OCI-LY7 (cell line): ENCODE measurements at regions not wholly inside any gene's neighbourhood (a gene's known extent, or its start where the extent isn't known, plus 50 kb on each side); places are given as distances from the start of the nearest gene placed in this dataset.

Experiments
- BruUV-seq: library from RNA; stranded (reverse); fragments of 400-500 nt; replicated peaks from 2 replicates; lab custom pipeline; 2021; lab: Mats Ljungman, UMichigan
- CTCF ChIA-PET: fragments of 300-600 bp; sonication (Branson Sonifier 250); formaldehyde crosslinking; loops from one replicate; lab custom pipeline; 2022; ENCODE audit warnings: antibody characterized with exemption; ENCODE audit not compliant: unreplicated experiment; lab: Charles Lee
- POLR2A ChIA-PET: fragments of 300-600 bp; sonication (Branson Sonifier 250); formaldehyde crosslinking; loops from one replicate; lab custom pipeline; 2022; ENCODE audit warnings: antibody characterized with exemption; lab: Charles Lee
- DNase-seq: peaks from one replicate; pipeline ENCODE4 v3.0.0-alpha.2; 2015; ENCODE audit warnings: low spot score
- H2AFZ ChIP-seq: fragments of 200-600 bp; sonication (generic), shearing (Covaris generic); 2 replicates; pipeline ENCODE4 v1.6.1; 2014; ENCODE audit warnings: mild to moderate bottlenecking, antibody characterized with exemption, low read length, moderate library complexity
- H3K27ac ChIP-seq: fragments of 200-600 bp; sonication (generic); 2 replicates; pipeline ENCODE4 v1.5.1; 2014; ENCODE audit warnings: mixed run types, low read depth, mild to moderate bottlenecking, moderate library complexity, low read length, inconsistent platforms; ENCODE audit not compliant: poor library complexity, severe bottlenecking
- H3K36me3 ChIP-seq: fragments of 200-600 bp; sonication (generic); 2 replicates; pipeline ENCODE4 v1.6.1; 2014; ENCODE audit warnings: mild to moderate bottlenecking, antibody characterized with exemption, low read length, moderate library complexity, mixed read lengths; ENCODE audit not compliant: insufficient read depth
- H3K4me1 ChIP-seq: fragments of 200-600 bp; sonication (generic); 2 replicates; pipeline ENCODE4 v1.5.1; 2014; ENCODE audit warnings: mild to moderate bottlenecking, low read length; ENCODE audit not compliant: insufficient read depth, poor library complexity, severe bottlenecking
- H3K4me2 ChIP-seq: fragments of 200-600 bp; sonication (generic); 2 replicates; pipeline ENCODE4 v1.6.1; 2014; ENCODE audit warnings: mild to moderate bottlenecking, low read length
- H3K4me3 ChIP-seq: fragments of 200-600 bp; sonication (generic); 2 replicates; pipeline ENCODE4 v1.5.1; 2014; ENCODE audit warnings: mild to moderate bottlenecking, low read depth, low read length; ENCODE audit not compliant: poor library complexity, severe bottlenecking
- H3K79me2 ChIP-seq: fragments of 200-600 bp; sonication (generic); 2 replicates; pipeline ENCODE4 v1.6.1; 2016; ENCODE audit warnings: low read depth, mild to moderate bottlenecking, low read length, moderate library complexity, mixed read lengths; ENCODE audit not compliant: insufficient read depth
- H3K9me2 ChIP-seq: fragments of 200-600 bp; sonication (generic); 2 replicates; pipeline ENCODE4 v1.6.1; 2016; ENCODE audit warnings: mild to moderate bottlenecking, low read length, mixed read lengths; ENCODE audit not compliant: insufficient read depth
- H3K9me3 ChIP-seq: fragments of 200-600 bp; sonication (generic); 2 replicates; pipeline ENCODE4 v1.6.1; 2014; ENCODE audit warnings: mild to moderate bottlenecking, mixed run types, low read length, mixed read lengths
- H4K20me1 ChIP-seq: fragments of 200-600 bp; sonication (generic); 2 replicates; pipeline ENCODE4 v1.6.1; 2014; ENCODE audit warnings: mild to moderate bottlenecking, antibody characterized with exemption, low read length, moderate library complexity, mixed read lengths; ENCODE audit not compliant: insufficient read depth
- CTCF ChIP-seq: fragments of 200-600 bp; sonication (generic); conservative IDR thresholded peaks from 2 replicates; pipeline ENCODE4 v1.5.1; 2014; ENCODE audit warnings: mild to moderate bottlenecking, antibody characterized with exemption, low read length, moderate library complexity, mixed read lengths
- EZH2phosphoT487 ChIP-seq: fragments of 200-600 bp; sonication (generic); IDR thresholded peaks from 2 replicates; pipeline ENCODE4 v1.6.1; 2018; ENCODE audit warnings: low read depth, borderline replicate concordance, mild to moderate bottlenecking, mixed run types, antibody characterized with exemption, low read length, moderate library complexity, mixed read lengths
- intact Hi-C: fragments of 100-400 bp; cut with micrococcal nuclease; formaldehyde crosslinking; loops from one replicate; pipeline ENCODE4 v1.10.0; 2022; ENCODE audit not compliant: unreplicated experiment

DNA sequence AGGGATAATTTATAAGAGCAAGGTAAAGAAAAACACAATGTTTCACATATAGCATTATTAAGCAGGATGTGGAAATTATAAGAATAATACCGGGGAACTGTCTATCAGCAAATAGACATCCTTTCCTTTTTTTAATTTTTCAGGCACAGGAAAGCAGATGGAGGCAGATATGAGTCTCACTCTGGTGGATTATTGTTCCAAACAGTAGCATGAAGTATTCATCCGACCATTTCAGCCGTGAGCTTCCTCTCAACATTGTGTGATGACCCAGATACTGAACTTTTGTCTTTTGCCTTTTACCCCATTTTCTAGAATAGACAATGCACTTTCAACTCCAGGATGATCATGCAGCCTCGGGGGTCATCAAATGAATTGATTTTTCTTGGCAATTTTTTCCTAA is 599.8 kb downstream of the ADGRL2 start:
- no peak overlapping the region for H3K27ac ChIP-seq
- intact Hi-C loops = no loop called here
- no peak overlapping the region for H3K4me2 ChIP-seq
- ChIA-PET CTCF (no interaction called here), POLR2A (no interaction called here)
- H4K20me1 ChIP-seq = peaks cover 3% of the 10 kb centered on the region; the same call in 1 of the 2 replicates
- no peaks in the 10 kb centered on the region for H3K9me3 ChIP-seq
- H3K4me1 ChIP-seq = peaks cover 7% of the 10 kb centered on the region
- no peak for DNase-seq
- H3K36me3 ChIP-seq = no peaks in the 10 kb centered on the region
- no TSS peak for BruUV-seq
- H3K79me2 ChIP-seq = no peaks in the 10 kb centered on the region
- no peak overlapping the region for H2AFZ ChIP-seq
- no peaks in the 10 kb centered on the region for H3K9me2 ChIP-seq
- no peak overlapping the region for H3K4me3 ChIP-seq
- no peak for TF ChIP-seq EZH2phosphoT487
- TF ChIP-seq CTCF = no peak

GRCh38 chr1:82399093-82399492 is 598.4 kb downstream of the ADGRL2 start:
- Histone ChIP-seq H3K79me2 (no peaks in the 10 kb centered on the region), H3K4me3 (no peak overlapping the region), H4K20me1 (peaks cover 3% of the 10 kb centered on the region; the same call in 1 of the 2 replicates), H3K4me2 (no peak overlapping the region), H3K9me2 (no peaks in the 10 kb centered on the region), H3K27ac (no peak overlapping the region), H3K4me1 (peaks cover 13% of the 10 kb centered on the region), H3K9me3 (no peaks in the 10 kb centered on the region), H3K36me3 (no peaks in the 10 kb centered on the region), H2AFZ (no peak overlapping the region)
- no TSS peak for BruUV-seq
- intact Hi-C loops = no loop called here
- CTCF ChIA-PET = no interaction called here
- POLR2A ChIA-PET = no interaction called here
- no peak for TF ChIP-seq EZH2phosphoT487
- TF ChIP-seq CTCF = no peak
- DNase-seq = no peak

GRCh38 chr1:82398357-82398756 is 597.6 kb downstream of the ADGRL2 start:
- CTCF ChIA-PET = no interaction called here
- POLR2A ChIA-PET = interaction anchor here (0.6 to 0.7 kb wide), 2 partner anchors 120 to 879 kb away, joined by 3 to 4 read pairs; no protein-coding TSS in a partner anchor
- no peaks in the 10 kb centered on the region for H3K36me3 ChIP-seq
- no peaks in the 10 kb centered on the region for H3K9me2 ChIP-seq
- H3K4me3 ChIP-seq = no peak overlapping the region
- no peaks in the 10 kb centered on the region for H3K79me2 ChIP-seq
- H3K9me3 ChIP-seq = no peaks in the 10 kb centered on the region
- intact Hi-C loops = no loop called here
- no peak overlapping the region for H3K27ac ChIP-seq
- no peak overlapping the region for H3K4me2 ChIP-seq
- H3K4me1 ChIP-seq = peaks cover 13% of the 10 kb centered on the region
- DNase-seq = no peak
- no peak overlapping the region for H2AFZ ChIP-seq
- TF ChIP-seq CTCF (no peak), EZH2phosphoT487 (no peak)
- no TSS peak for BruUV-seq
- H4K20me1 ChIP-seq = peaks cover 3% of the 10 kb centered on the region; the same call in 1 of the 2 replicates
